ENCODE measurements at regions not wholly inside any gene's neighbourhood (a gene's known extent, or its start where the extent isn't known, plus 50 kb on each side); places are given as distances from the start of the nearest gene placed in this dataset.

DNA sequence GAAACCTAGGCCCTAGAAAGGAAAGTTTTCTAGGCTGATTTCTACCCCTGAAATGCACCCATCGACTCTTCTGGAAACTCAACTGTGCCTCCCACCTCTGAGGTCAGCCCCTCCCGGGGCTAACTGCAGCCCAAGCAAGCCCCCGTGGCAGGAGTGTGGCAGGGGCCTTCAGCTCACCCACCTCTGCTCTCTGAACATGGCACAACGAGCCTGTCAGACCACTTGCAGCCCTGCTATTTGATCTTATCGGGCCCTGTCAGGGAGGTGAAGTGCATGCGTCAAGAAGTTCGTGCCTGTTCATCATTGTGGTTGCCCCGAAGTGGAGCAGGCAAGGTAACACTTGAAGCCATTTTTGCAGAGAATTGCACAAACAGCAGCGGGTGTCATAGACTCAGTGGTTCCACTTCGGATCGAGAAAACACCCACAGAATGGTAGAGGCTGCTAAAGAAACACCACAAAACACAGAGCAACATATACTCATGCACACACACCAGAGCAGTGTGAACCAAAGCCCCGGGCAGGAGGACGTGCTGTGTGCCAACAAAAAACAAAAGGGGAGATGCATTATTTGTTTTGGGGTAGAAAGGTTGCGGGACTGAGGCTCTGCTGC is 262.7 kb downstream of the ETS1 start:
- no peak for FAIRE-seq

DNA sequence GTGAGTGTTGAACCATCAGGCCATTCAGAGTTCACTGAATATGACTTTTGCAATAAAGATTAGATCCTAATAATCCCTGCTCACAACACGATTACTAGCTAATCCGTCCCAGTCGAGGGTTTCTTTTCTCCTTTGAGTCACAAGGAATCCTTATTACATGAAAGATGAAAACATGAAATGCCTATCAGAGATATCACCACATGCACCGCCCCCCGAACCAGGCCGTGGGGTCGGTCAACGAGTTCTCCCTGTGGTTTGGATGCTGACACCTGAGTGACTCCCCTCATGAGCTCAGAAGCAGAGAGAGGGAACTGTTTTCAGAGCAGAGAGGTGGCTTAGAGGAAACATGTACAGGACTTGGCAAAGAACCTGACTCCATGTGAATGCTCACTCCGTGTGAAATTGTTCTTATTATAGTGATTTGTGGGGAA is 263.3 kb downstream of the ETS1 start:
- no peak for FAIRE-seq

DNA sequence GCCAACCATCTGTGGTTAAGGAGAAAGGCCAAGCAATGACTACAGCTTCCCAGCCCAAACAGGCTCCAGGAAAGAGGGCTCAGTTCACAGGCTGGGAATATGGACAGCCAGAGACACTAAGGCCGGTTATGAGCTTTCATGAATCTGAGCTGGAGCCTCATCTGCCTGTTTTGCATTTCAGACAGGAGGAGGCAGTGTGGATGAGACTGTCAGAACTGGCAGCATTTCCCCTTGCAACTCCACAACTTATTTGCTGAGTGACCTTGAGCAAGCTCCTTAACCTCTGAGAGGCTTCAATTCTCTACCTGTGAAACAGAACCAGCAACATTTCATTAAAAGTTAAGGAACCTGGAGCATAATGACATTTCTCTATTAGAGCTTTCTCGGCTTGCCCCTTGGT is 264.0 kb downstream of the ETS1 start:
- FAIRE-seq, result no peak

DNA sequence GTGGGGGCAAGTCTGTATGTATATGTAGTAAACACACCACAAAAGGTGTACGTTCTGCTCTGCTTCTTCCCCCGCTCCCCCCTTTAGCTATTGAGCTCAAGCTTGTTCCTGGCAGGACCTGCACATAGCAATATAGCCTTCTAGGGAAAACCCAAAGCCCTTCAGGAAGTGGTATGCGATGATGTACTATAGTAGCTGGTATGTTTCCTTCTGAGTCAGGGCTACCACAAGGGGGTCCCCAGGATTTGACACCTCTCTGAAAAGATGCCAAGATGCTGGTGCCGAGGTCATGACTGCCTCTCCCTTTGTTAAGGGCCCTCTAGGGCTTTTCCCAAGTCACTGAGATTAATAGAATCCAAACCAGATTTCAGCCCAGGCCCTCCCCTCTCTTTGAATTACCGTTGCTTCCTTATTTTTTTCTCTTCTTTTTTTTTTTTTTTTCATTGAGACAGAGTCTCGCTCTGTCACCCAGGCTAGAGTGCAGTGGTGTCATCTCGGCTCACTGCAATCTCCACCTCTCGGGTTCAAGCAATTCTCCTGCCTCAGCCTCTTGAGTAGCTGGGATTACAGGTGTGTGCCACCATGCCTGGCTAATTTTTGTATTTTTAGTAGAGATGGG is 268.4 kb downstream of the ETS1 start:
- no peak for FAIRE-seq

DNA sequence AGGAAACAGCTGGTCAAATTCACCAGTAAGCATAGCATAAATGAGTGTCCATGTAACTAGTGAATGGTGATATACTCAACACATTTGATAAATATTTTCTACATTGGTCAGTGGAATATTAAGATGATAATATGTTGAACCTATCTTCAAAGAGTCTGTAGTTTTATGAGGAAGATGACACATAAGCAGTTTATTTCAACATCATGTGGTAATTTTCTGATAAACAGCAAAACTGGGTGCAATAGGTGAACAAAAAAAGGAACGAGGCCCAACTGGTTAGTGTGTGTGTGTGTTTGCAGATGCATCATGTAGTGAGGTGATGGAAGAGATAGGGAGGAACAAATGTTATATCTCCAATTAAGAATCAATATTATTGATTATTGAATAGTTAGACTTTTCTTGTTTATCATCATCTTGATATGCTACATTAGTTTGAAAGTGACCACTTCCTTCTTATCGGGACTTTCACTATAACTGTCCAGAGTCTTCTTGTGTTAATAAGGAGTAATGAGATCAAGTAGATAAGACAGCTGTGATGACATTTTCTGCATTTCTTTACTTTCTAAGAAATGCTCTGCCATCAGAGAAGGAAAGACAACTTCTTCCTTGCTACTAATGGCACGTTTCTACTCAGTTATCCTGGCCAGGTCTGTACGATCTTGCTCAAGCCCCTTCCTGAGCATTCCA is 270.7 kb downstream of the ETS1 start:
- FAIRE-seq, result no peak

- FAIRE-seq, result no peak
These were observed 271.4 kb downstream of the ETS1 start for GRCh38 chr11:128315933-128316332.

GRCh38 chr11:128313931-128314330 is 273.4 kb downstream of the ETS1 start:
- FAIRE-seq, result no peak

DNA sequence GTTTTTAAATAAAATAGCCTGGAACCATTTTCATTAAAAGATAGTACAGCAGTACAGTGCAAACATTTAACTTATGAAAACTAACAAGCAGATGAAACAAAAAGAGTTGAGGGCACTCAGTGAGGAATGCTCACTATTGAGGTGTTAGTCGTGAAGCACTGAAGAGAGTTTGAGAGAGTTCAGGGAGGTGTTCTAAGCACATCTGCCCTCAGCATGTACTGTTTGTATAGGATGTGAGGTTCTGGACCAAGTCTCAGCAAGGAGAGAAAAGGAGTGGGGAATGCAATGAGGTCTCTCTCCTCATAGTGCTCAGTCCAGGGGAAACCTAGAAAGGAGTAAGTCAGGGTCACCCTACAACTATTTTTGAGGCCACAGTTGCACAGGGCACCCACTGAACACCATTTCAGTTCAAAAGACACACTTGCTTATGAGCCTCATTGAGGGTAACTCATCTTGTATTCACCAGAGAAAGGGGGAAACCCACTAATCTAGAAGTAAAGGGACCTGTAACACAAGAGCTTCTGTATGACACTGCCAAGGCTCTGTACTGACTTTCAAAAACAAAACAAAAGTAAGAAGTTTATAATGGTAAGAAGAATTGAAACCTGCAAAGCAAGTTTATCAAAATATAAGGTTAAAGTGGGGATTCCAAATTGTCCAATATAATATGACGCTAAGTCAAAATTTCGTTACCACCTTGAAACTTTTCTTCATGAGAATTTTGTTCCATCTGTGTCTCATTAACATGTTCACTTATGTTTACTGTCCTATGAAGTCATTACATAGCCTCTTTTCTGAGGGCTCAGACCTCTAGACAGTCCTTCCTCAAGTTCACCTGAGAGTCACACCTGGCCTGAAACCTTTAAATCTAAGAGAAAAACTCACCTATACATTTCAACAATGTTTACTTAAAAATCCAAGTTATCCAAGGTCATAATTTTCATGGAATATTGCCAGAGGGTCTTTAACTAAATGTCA is 275.3 kb downstream of the ETS1 start:
- FAIRE-seq, result no peak

GRCh38 chr11:128310676-128311445 is 276.5 kb downstream of the ETS1 start:
- FAIRE-seq, result no peak

GRCh38 chr11:128310005-128310404 is 277.4 kb downstream of the ETS1 start:
- FAIRE-seq, result no peak

- no peak for FAIRE-seq
These were observed 278.6 kb downstream of the ETS1 start for GRCh38 chr11:128308794-128309193.

GRCh38 chr11:128305588-128305987 is 281.8 kb downstream of the ETS1 start:
- no peak for FAIRE-seq

DNA sequence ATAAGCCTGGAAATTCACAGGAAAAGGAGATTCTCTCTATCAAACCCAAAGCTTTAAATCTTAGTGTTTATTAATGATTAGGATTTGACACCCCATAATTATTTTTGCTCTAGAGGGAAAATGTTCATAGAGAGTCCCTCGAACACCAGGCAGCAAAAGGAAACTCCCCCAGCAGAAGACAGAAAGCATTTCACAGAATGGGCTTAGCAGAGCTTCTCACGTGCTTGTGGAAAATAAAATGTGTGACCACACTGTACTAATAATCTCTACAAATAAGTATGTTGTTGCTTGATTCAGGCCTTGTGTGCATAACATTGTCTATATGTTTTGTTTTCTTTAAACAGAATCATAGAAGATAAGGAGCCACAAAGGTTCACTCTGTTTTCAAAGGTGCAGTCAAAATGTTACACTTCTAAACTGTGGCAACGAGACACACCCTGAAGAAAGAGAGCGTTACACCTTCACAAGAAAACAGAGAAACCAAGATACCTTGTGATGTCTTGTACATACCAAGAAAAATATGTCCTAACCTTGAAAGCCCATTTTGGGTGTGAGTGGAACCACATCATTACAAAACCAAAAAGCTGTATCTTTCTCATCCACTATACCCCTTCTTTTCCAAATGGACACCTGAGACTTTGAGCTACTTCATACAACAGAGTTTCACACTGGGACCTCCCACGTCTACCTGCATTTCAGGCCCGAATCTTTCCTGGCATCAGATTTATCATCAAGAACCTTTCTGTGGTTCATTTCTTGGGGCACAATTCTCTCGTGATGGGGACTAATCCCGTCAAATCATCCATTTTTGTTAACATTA is 282.5 kb downstream of the ETS1 start:
- FAIRE-seq, result no peak

DNA sequence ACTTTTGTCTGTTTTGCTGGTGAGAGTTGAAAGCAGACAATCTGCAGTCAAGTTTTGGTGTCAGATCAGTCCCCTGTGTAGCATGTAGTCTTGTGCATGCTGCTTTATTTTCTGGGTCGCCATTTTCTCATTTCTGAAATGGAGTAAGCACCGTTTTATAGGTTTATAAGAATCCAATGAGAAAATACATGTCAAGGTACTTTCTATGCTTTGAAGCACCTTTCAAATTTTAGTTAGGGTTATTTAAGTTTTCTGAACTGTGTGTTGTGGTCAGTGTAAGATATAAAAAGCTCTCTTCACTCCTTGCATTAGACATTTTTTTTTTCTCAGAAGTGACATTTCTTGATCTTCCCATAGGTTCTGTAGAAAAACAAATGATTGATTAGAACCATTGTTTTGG is 283.2 kb downstream of the ETS1 start:
- no peak for FAIRE-seq

DNA sequence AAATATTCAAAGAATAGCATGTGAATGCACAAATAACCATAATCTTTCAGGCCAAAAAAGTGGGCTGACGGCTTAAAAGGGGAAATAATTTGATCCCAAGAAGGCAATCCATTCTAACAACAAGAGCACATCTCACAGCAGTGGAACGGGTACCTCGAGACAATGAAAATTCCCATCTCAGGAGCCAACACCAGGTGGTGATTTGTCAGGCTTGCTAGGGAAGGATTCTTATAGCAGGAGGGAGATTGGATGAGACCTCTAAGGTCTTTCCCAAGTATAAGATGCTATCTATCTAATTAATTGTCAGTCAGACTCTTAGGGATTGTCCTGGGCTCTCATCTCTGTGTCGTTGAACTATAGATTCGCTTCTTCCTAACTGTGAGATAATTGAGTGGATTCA is 284.0 kb downstream of the ETS1 start:
- FAIRE-seq, result no peak

DNA sequence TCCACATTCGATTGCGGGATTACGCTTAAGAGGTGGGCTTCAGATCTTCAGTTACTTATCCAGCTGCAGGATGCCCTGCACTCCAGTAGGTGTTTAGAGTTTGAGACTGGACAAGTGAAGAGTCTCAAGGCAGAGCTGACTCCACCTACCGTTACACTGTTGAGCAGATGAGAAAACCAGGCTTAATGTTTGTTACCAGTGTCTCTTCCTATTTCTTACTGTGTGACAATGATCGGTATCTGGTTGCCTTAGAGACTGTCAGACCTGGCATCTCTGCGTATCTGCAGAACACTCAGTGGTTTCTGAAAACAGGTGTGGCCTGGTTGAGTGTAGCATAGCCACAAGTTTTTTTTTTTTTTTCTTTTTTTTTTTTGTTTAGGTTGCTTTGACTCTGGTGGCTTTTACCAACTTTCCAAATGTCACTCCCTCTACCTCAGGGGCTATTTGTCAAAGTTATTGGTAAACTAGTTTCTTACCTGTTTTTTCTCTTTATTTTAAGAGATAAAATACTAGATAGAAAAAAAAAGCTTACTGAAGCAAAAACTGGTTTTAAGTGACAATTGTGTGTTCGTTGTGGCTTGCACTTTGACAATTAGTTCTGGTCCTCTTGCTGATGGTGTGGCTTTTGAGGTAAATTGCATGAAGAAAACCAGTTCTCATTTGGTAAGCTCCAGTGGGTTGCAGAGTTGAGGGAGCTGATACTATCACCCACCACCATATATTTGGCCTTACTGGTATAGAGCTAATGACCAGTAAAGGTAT is 284.8 kb downstream of the ETS1 start:
- FAIRE-seq, result peak; percentile 71

DNA sequence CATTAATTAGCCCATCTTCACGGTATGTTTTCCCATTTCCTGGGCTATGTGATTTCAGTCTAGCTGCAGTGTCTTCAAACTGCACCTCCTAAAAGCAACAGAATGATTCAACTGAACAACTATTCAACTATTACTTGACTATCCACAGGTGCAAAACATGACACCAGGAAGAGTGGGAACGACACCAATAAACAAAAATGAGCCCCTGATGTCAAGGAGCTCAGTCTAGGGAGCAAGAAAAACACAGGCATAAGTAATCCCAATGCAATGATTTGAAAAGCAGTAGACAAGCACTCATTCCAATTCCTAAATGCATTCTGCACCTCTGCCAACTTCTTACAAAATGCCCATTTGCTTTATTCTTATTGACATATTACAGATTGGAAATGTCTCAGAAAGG is 285.6 kb downstream of the ETS1 start:
- FAIRE-seq, result no peak

- FAIRE-seq, result no peak
These were observed 286.6 kb downstream of the ETS1 start for GRCh38 chr11:128300785-128301184.

DNA sequence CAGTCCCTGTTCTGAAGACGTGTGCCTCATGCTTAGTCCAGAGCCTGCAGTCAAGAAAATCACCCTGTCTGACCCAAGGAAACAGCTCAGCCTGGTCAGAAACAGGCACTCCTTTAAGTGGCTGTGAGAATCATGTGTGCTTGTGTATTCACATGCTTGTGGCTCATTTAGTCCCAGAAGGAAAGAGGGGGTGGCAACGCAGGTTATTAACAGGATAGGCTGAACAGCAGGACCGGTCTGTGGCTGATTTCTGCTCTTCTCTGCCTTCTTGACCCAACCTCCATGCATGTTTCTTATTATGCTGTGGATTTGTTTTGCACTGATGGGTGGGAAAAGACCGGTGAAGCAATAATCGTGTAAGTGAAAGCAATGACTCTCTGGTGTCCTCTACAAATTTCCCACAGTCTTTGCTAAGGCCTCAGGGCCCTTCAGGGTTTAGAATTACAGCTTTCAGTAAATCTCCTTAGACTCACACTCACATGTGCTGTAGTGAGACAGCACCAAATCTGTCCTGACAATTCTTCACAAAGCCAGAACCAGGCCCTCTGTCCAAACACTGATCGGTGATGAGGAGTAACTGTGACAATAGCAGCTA is 288.1 kb downstream of the ETS1 start:
- no peak for FAIRE-seq

GRCh38 chr11:128298271-128298670 is 289.1 kb downstream of the ETS1 start:
- no peak for FAIRE-seq

Data from islet of Langerhans (tissue), 1 donor.